PC-3 (cell line): ENCODE measurements at regions not wholly inside any gene's neighbourhood (a gene's known extent, or its start where the extent isn't known, plus 50 kb on each side); places are given as distances from the start of the nearest gene placed in this dataset.

ENCODE experiments used
- ATAC-seq: fragments of 200-7000 bp; cut with Tn5 transposase; 2 replicates; pipeline ENCODE4 v1.9.1; 2020; ENCODE audit warnings: mild to moderate bottlenecking, moderate library complexity
- BruUV-seq: library from RNA; stranded (reverse); fragments of 400-500 nt; replicated peaks from 2 replicates; lab custom pipeline; 2021; lab: Mats Ljungman, UMichigan
- CTCF ChIA-PET: fragments of 300-600 bp; sonication (Branson Sonifier 250); formaldehyde crosslinking; loops from one replicate; lab custom pipeline; 2022; ENCODE audit warnings: antibody characterized with exemption; lab: Charles Lee
- POLR2A ChIA-PET: fragments of 300-600 bp; sonication (Branson Sonifier 250); formaldehyde crosslinking; loops from one replicate; lab custom pipeline; 2022; ENCODE audit warnings: antibody characterized with exemption; ENCODE audit not compliant: unreplicated experiment; lab: Charles Lee
- DNase-seq: peaks from one replicate; pipeline ENCODE4 v3.0.0-alpha.2; 2015
- H2AFZ ChIP-seq: fragments of 300-600 bp; sonication (generic); 2 replicates; pipeline ENCODE4 v1.6.0; 2016; ENCODE audit warnings: antibody characterized with exemption, low read length
- H3F3A ChIP-seq: fragments of 300-600 bp; sonication (generic); one replicate; pipeline ENCODE4 v1.6.0; 2017; ENCODE audit warnings: antibody characterized with exemption, low read length, control low read depth, mild to moderate bottlenecking; ENCODE audit not compliant: unreplicated experiment
- H3K27ac ChIP-seq: fragments of 300-600 bp; sonication (generic); 2 replicates; pipeline ENCODE4 v1.5.1; 2016; ENCODE audit warnings: mild to moderate bottlenecking, low read length
- H3K27me3 ChIP-seq: fragments of 300-600 bp; sonication (generic); 2 replicates; pipeline ENCODE4 v1.6.1; 2016; ENCODE audit warnings: low read length, mixed read lengths
- H3K36me3 ChIP-seq: fragments of 300-600 bp; sonication (generic); 2 replicates; pipeline ENCODE4 v1.6.1; 2016; ENCODE audit warnings: low read depth, mixed run types, low read length, mixed read lengths
- H3K4me1 ChIP-seq: fragments of 300-600 bp; sonication (generic); 2 replicates; pipeline ENCODE4 v1.5.1; 2016; ENCODE audit warnings: low read length; ENCODE audit not compliant: insufficient read depth
- H3K4me2 ChIP-seq: fragments of 300-600 bp; sonication (generic); 2 replicates; pipeline ENCODE4 v1.6.0; 2016; ENCODE audit warnings: low read length
- H3K4me3 ChIP-seq: fragments of 300-600 bp; sonication (generic); 2 replicates; pipeline ENCODE4 v1.5.1; 2016; ENCODE audit warnings: mild to moderate bottlenecking, low read length, mixed read lengths
- H3K79me2 ChIP-seq: fragments of 300-600 bp; sonication (generic); 2 replicates; pipeline ENCODE4 v1.6.1; 2017; ENCODE audit warnings: low read length, mixed read lengths
- H3K9ac ChIP-seq: fragments of 300-600 bp; sonication (generic); 2 replicates; pipeline ENCODE4 v1.6.0; 2016; ENCODE audit warnings: mild to moderate bottlenecking, low read length
- H3K9me2 ChIP-seq: fragments of 300-600 bp; sonication (generic); replicated peaks from 2 replicates; pipeline ENCODE4 v1.6.1; 2016; ENCODE audit warnings: mixed run types, low read length, mixed read lengths
- H3K9me3 ChIP-seq: fragments of 300-600 bp; sonication (generic); 2 replicates; pipeline ENCODE4 v1.6.1; 2016; ENCODE audit warnings: low read length, mixed read lengths
- H4K20me1 ChIP-seq: fragments of 300-600 bp; sonication (generic); 2 replicates; pipeline ENCODE4 v1.6.1; 2016; ENCODE audit warnings: low read length, mixed read lengths
- EZH2 ChIP-seq: fragments of 300-600 bp; sonication (generic); IDR thresholded peaks from one replicate; pipeline ENCODE4 v1.6.1; 2017; ENCODE audit warnings: antibody characterized with exemption, mild to moderate bottlenecking, low read length; ENCODE audit not compliant: unreplicated experiment
- EZH2phosphoT487 ChIP-seq: fragments of 300-600 bp; sonication (generic); IDR thresholded peaks from 2 replicates; pipeline ENCODE4 v1.6.1; 2018; ENCODE audit warnings: mild to moderate bottlenecking, antibody characterized with exemption, low read length, borderline replicate concordance
- intact Hi-C: fragments of 100-400 bp; cut with micrococcal nuclease; formaldehyde crosslinking; loops from 2 replicates; pipeline ENCODE4 v1.9.0; 2023
- TF ChIP-seq, protein P1 (sequence below): fragments of 300-600 bp; sonication (generic); conservative IDR thresholded peaks from 2 replicates; pipeline ENCODE4 v1.5.1; 2017; ENCODE audit warnings: antibody characterized with exemption, low read depth, mild to moderate bottlenecking, low read length

GRCh38 chr2:187250137-187250536, 197.9 kb downstream of the CALCRL start:
- POLR2A ChIA-PET: no interaction called here
- H3K9ac ChIP-seq: no peak overlapping the region
- H3K4me2 ChIP-seq: no peak overlapping the region
- ATAC-seq: no peak
- DNase-seq: no peak
- H4K20me1 ChIP-seq: no peaks in the 10 kb centered on the region
- no peaks in the 10 kb centered on the region for H3K4me1 ChIP-seq
- no peaks in the 10 kb centered on the region for H3K9me2 ChIP-seq
- no peaks in the 10 kb centered on the region for H3K36me3 ChIP-seq
- CTCF ChIA-PET: no interaction called here
- H3K27ac ChIP-seq: no peak overlapping the region
- H3K4me3 ChIP-seq: no peak overlapping the region
- intact Hi-C loops: no loop called here
- BruUV-seq: no TSS peak
- H3K9me3 ChIP-seq: no peaks in the 10 kb centered on the region
- TF ChIP-seq, protein P1, sequence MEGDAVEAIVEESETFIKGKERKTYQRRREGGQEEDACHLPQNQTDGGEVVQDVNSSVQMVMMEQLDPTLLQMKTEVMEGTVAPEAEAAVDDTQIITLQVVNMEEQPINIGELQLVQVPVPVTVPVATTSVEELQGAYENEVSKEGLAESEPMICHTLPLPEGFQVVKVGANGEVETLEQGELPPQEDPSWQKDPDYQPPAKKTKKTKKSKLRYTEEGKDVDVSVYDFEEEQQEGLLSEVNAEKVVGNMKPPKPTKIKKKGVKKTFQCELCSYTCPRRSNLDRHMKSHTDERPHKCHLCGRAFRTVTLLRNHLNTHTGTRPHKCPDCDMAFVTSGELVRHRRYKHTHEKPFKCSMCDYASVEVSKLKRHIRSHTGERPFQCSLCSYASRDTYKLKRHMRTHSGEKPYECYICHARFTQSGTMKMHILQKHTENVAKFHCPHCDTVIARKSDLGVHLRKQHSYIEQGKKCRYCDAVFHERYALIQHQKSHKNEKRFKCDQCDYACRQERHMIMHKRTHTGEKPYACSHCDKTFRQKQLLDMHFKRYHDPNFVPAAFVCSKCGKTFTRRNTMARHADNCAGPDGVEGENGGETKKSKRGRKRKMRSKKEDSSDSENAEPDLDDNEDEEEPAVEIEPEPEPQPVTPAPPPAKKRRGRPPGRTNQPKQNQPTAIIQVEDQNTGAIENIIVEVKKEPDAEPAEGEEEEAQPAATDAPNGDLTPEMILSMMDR: no peak
- TF ChIP-seq EZH2phosphoT487 (no peak), EZH2 (no peak)
- H3K27me3 ChIP-seq: 0 out of 2 replicates have a peak, but pooled peaks cover 3% of the 10 kb centered on the region
- H3K79me2 ChIP-seq: no peaks in the 10 kb centered on the region
- H3F3A ChIP-seq: no peaks in the 10 kb centered on the region
- no peak overlapping the region for H2AFZ ChIP-seq

DNA sequence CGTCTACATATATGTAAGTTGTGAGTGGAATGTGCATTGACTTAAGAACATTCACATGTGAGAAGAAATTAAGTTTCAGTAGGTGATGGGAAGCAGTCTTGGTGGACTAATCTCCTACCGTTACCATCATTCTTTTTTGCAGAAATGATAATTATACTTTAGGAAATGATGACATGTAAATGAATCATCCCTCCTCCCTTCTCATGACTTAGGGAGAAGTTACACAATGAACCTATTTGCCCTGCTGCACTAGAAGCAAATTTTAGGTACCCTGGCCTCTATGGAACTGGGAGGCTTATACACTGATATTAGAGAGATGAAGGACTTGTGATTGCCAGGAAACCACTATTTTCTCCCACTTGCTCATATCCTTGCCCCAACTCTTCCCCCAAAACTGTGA, 214.2 kb downstream of the CALCRL start:
- TF ChIP-seq EZH2phosphoT487: no peak
- TF ChIP-seq EZH2: no peak
- TF ChIP-seq, protein P1: no peak
- intact Hi-C loops: no loop called here
- Histone ChIP-seq H3K4me2 (no peak overlapping the region), H3K36me3 (no peaks in the 10 kb centered on the region), H3F3A (no peaks in the 10 kb centered on the region), H3K27me3 (peaks cover 2% of the 10 kb centered on the region), H3K4me3 (no peak overlapping the region), H2AFZ (no peak overlapping the region), H3K79me2 (no peaks in the 10 kb centered on the region), H3K9ac (no peak overlapping the region), H3K27ac (no peak overlapping the region), H3K4me1 (no peaks in the 10 kb centered on the region), H3K9me3 (no peaks in the 10 kb centered on the region), H3K9me2 (no peaks in the 10 kb centered on the region), H4K20me1 (no peaks in the 10 kb centered on the region)
- DNase-seq (peak; percentile 15), ATAC-seq (no peak; the same call in 1 of the 2 replicates)
- CTCF ChIA-PET: no interaction called here
- no TSS peak for BruUV-seq
- POLR2A ChIA-PET: no interaction called here

GRCh38 chr2:187232749-187233148, 215.3 kb downstream of the CALCRL start:
- Histone ChIP-seq H3K9me2 (no peaks in the 10 kb centered on the region), H2AFZ (no peak overlapping the region), H3K36me3 (no peaks in the 10 kb centered on the region), H3K4me1 (no peaks in the 10 kb centered on the region), H3K4me2 (no peak overlapping the region), H3K4me3 (no peak overlapping the region), H4K20me1 (no peaks in the 10 kb centered on the region), H3K79me2 (no peaks in the 10 kb centered on the region), H3K27me3 (no peaks in the 10 kb centered on the region), H3K9ac (no peak overlapping the region), H3K9me3 (no peaks in the 10 kb centered on the region), H3K27ac (no peak overlapping the region), H3F3A (no peaks in the 10 kb centered on the region)
- BruUV-seq: no TSS peak
- CTCF ChIA-PET: no interaction called here
- intact Hi-C loops: no loop called here
- TF ChIP-seq, protein P1: no peak
- no peak for TF ChIP-seq EZH2
- no peak for TF ChIP-seq EZH2phosphoT487
- no peak for DNase-seq
- no peak for ATAC-seq
- POLR2A ChIA-PET: no interaction called here
